PC-3 (cell line): ENCODE measurements at regions not wholly inside any gene's neighbourhood (a gene's known extent, or its start where the extent isn't known, plus 50 kb on each side); places are given as distances from the start of the nearest gene placed in this dataset.

ENCODE experiments used
- EZH2 ChIP-seq: fragments of 300-600 bp; sonication (generic); IDR thresholded peaks from one replicate; pipeline ENCODE4 v1.6.1; 2017; ENCODE audit warnings: antibody characterized with exemption, mild to moderate bottlenecking, low read length; ENCODE audit not compliant: unreplicated experiment
- EZH2phosphoT487 ChIP-seq: fragments of 300-600 bp; sonication (generic); IDR thresholded peaks from 2 replicates; pipeline ENCODE4 v1.6.1; 2018; ENCODE audit warnings: mild to moderate bottlenecking, antibody characterized with exemption, low read length, borderline replicate concordance
- TF ChIP-seq, protein P1 (sequence below): fragments of 300-600 bp; sonication (generic); conservative IDR thresholded peaks from 2 replicates; pipeline ENCODE4 v1.5.1; 2017; ENCODE audit warnings: antibody characterized with exemption, low read depth, mild to moderate bottlenecking, low read length

DNA sequence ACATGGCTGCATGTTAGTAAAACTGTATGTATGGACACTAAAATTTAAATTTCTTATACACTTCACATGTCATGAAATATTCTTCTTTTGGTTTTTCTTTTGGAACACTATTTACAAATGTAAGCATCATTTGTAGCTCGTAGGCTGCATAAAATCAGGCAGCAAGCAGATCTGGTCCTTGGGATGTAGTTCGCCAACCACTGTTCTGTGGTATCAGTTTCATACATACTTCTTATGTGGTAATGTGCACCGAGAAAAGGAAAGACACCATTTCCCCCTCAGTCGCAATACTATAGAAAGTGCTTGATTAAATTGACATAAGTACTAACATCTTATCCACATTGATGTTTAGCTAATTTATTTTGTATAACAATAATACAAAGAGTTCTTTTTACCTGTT is 274.4 kb upstream of the VCX start:
- TF ChIP-seq, protein P1, sequence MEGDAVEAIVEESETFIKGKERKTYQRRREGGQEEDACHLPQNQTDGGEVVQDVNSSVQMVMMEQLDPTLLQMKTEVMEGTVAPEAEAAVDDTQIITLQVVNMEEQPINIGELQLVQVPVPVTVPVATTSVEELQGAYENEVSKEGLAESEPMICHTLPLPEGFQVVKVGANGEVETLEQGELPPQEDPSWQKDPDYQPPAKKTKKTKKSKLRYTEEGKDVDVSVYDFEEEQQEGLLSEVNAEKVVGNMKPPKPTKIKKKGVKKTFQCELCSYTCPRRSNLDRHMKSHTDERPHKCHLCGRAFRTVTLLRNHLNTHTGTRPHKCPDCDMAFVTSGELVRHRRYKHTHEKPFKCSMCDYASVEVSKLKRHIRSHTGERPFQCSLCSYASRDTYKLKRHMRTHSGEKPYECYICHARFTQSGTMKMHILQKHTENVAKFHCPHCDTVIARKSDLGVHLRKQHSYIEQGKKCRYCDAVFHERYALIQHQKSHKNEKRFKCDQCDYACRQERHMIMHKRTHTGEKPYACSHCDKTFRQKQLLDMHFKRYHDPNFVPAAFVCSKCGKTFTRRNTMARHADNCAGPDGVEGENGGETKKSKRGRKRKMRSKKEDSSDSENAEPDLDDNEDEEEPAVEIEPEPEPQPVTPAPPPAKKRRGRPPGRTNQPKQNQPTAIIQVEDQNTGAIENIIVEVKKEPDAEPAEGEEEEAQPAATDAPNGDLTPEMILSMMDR: no peak
- no peak for TF ChIP-seq EZH2
- no peak for TF ChIP-seq EZH2phosphoT487
